Tibial nerve (tissue), 3 donors: ENCODE measurements at regions not wholly inside any gene's neighbourhood (a gene's known extent, or its start where the extent isn't known, plus 50 kb on each side); places are given as distances from the start of the nearest gene placed in this dataset.

Source experiments
- POLR2A ChIP-seq, 2 donors: fragments of 450-650 bp; IDR thresholded peaks; one replicate each; pipeline ENCODE4 v1.6.1; 2017; ENCODE audit warnings: antibody characterized with exemption in 2 of 2, mild to moderate bottlenecking in 2 of 2, moderate library complexity in 2 of 2
- TF ChIP-seq, protein P1 (sequence below), 5 experiments: fragments of 200-600 bp in 3 of 5; fragments of 450-650 bp in 2 of 5; sonication (generic) in 3 of 5; IDR thresholded peaks; one replicate each; pipeline ENCODE4 v1.5.1; 2016 to 2019; ENCODE audit warnings: antibody characterized with exemption in 5 of 5, mild to moderate bottlenecking in 3 of 5, moderate library complexity in 2 of 5

DNA sequence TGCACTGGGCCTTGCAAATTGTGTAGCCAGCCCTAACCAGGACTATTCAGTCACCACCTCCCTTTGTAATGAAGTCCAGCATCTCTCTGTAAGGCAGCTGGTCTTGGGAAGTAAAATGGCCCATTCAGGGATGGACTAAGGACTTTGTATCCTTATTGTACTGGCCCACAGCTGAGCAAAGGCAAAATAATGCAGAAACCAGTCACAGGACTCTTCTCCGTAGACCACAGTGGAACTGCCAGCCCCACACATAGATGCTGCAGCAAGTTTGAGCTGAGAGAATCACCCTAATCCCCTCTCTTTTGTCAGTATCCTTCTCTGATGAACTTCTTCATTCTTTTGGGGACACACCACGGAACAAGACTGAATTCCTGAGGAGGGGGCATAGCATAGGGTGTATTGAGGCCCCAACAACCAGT is 73.6 kb upstream of the RTN4 start:
- no peak for TF ChIP-seq POLR2A (IDR thresholded peaks at IDR 0.05)
- TF ChIP-seq, protein P1, sequence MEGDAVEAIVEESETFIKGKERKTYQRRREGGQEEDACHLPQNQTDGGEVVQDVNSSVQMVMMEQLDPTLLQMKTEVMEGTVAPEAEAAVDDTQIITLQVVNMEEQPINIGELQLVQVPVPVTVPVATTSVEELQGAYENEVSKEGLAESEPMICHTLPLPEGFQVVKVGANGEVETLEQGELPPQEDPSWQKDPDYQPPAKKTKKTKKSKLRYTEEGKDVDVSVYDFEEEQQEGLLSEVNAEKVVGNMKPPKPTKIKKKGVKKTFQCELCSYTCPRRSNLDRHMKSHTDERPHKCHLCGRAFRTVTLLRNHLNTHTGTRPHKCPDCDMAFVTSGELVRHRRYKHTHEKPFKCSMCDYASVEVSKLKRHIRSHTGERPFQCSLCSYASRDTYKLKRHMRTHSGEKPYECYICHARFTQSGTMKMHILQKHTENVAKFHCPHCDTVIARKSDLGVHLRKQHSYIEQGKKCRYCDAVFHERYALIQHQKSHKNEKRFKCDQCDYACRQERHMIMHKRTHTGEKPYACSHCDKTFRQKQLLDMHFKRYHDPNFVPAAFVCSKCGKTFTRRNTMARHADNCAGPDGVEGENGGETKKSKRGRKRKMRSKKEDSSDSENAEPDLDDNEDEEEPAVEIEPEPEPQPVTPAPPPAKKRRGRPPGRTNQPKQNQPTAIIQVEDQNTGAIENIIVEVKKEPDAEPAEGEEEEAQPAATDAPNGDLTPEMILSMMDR (IDR thresholded peaks at IDR 0.05) = no peak
